ENCODE measurements at regions not wholly inside any gene's neighbourhood (a gene's known extent, or its start where the extent isn't known, plus 50 kb on each side); places are given as distances from the start of the nearest gene placed in this dataset.

DNA sequence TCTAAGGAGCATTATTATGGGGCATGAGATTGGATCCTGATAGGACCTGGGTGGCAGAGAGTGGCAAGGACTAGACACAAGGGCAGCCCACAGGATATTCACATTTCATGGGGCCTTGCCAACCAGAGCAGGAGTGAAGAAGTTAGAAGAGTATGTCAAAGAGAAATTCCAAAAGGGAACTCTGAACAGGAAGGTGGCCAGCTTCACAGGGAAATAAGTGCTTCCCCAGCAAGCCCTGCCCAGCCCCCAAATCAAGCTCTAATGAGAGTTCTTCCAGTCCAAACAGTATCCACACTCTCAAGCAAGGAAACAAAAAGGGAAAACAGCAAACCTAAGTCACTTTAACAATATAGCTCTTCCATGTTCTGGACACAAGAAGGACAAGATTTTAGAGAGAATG lies 130.2 kb upstream of the COL8A1 start:
- intact Hi-C loops (cut with DNase I), result no loop called here
- H3K9me3 ChIP-seq, result no peaks in the 10 kb centered on the region
- peaks cover 0 to 30% (median 20%) of the 10 kb centered on the region in 4 donors for H3K4me1 ChIP-seq
- DNase-seq, result no peak
- no peak overlapping the region for H3K27ac ChIP-seq
- H3K27me3 ChIP-seq, result no peaks in the 10 kb centered on the region
- H3K4me3 ChIP-seq, result no peak overlapping the region
- TF ChIP-seq POLR2A (IDR thresholded peaks at IDR 0.05), result no peak
- TF ChIP-seq, protein P1, sequence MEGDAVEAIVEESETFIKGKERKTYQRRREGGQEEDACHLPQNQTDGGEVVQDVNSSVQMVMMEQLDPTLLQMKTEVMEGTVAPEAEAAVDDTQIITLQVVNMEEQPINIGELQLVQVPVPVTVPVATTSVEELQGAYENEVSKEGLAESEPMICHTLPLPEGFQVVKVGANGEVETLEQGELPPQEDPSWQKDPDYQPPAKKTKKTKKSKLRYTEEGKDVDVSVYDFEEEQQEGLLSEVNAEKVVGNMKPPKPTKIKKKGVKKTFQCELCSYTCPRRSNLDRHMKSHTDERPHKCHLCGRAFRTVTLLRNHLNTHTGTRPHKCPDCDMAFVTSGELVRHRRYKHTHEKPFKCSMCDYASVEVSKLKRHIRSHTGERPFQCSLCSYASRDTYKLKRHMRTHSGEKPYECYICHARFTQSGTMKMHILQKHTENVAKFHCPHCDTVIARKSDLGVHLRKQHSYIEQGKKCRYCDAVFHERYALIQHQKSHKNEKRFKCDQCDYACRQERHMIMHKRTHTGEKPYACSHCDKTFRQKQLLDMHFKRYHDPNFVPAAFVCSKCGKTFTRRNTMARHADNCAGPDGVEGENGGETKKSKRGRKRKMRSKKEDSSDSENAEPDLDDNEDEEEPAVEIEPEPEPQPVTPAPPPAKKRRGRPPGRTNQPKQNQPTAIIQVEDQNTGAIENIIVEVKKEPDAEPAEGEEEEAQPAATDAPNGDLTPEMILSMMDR (IDR thresholded peaks at IDR 0.05), result no peak
- no peaks in the 10 kb centered on the region for H3K36me3 ChIP-seq

DNA sequence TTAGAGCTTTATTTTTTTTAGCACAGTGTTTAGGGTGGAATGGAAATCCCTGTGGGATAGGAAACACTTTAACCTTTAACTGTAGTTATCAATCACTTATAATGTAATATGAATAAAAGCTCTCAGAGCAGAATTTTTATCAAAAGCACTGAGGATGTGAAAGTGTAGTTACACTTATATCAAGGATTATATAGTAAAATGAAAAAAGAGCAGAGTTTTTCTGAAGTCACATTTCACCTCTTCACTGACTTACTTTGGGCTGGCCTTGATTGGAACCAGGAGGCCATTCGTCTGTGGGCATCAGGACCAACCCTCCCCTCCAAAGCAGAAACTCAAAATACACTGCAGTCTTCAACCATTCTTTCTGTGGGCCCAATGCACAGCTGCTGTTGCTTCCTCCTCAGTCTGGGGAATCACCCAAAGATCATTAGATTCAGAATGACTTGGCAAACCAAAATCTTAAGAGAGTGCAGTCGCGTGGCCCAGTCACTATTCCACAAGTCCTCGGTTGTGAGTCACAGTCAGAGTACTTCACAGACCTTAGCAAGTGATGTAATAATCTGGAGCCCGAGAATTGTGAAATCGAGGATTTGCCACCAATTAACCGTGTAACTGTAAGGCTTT lies 132.6 kb upstream of the COL8A1 start:
- no peak overlapping the region for H3K27ac ChIP-seq
- H3K9me3 ChIP-seq, result no peaks in the 10 kb centered on the region
- DNase-seq, result peak; percentile 77
- H3K4me3 ChIP-seq, result no peak overlapping the region
- TF ChIP-seq POLR2AphosphoS5 (IDR thresholded peaks at IDR 0.05) (peak in 2 of 4 donors; percentile 9 to 36), POLR2A (IDR thresholded peaks at IDR 0.05) (no peak)
- no peaks in the 10 kb centered on the region for H3K27me3 ChIP-seq
- 56 to 78% methylated on average over 7 of the region's 7 CpGs for WGBS, 2 donors
- peaks cover 0 to 34% (median 23%) of the 10 kb centered on the region in 4 donors for H3K4me1 ChIP-seq
- no peaks in the 10 kb centered on the region for H3K36me3 ChIP-seq
- intact Hi-C loops (cut with DNase I), result no loop called here

DNA sequence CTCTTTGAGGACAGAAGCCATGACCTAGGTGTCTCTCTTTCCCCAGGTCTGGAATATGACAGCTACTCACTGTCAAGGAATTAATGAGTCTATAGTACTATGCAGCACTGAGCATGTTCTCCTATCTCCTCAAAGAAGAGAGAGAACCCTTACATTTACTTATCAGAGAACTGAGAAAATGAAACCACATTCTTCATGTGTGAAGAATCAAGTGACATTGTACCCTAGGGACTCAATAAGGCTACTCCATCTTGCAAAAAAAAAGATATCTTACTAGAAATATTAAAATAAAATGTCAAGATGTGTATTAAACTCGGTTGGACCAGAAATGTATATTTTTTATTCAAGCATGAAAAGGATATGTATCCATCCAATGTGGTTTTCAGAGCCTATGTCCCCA lies 133.2 kb upstream of the COL8A1 start:
- Histone ChIP-seq H3K27ac (no peak overlapping the region), H3K4me3 (no peak overlapping the region), H3K27me3 (no peaks in the 10 kb centered on the region), H3K9me3 (no peaks in the 10 kb centered on the region), H3K4me1 (peaks cover 0 to 34% (median 23%) of the 10 kb centered on the region in 4 donors), H3K36me3 (no peaks in the 10 kb centered on the region)
- intact Hi-C loops (cut with DNase I), result no loop called here
- no peak for TF ChIP-seq POLR2AphosphoS5 (IDR thresholded peaks at IDR 0.05)
- TF ChIP-seq, protein P1 (IDR thresholded peaks at IDR 0.05), result no peak
- TF ChIP-seq POLR2A (IDR thresholded peaks at IDR 0.05), result no peak
- TF ChIP-seq EP300 (IDR thresholded peaks at IDR 0.05), result no peak
- DNase-seq, result no peak
- WGBS, 2 donors, result 64 to 75% methylated on average over 1 of the region's 1 CpG

DNA sequence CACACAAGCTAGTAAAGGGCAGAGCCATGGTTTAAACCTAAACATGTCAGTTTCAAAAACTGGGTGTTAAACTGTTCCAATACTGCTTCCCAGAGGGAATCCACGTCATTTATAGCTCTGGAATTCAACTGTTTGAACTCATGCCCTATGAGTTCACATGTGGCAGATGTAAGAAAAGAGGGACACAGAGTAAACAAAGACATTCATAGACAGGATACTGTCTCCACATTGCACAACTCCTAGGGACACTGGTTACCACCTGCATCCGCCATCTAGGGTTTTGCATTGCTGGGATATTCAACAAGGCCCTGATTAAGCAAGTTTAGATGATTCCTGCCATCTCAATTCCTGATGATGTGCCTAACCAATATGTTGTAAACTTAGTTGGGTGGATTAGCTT lies 134.1 kb upstream of the COL8A1 start:
- no peak for TF ChIP-seq POLR2A (IDR thresholded peaks at IDR 0.05)
- TF ChIP-seq POLR2AphosphoS5 (IDR thresholded peaks at IDR 0.05), result no peak
- TF ChIP-seq, protein P1 (IDR thresholded peaks at IDR 0.05), result no peak
- TF ChIP-seq EP300 (IDR thresholded peaks at IDR 0.05), result no peak
- peaks cover 0 to 37% (median 23%) of the 10 kb centered on the region in 4 donors for H3K4me1 ChIP-seq
- WGBS, 2 donors, result 71 to 79% methylated on average over 2 of the region's 2 CpGs
- no peaks in the 10 kb centered on the region for H3K9me3 ChIP-seq
- no peak for DNase-seq
- H3K36me3 ChIP-seq, result no peaks in the 10 kb centered on the region
- H3K4me3 ChIP-seq, result no peak overlapping the region
- H3K27ac ChIP-seq, result peak overlapping the region in 3 of 4 donors; percentile 40 to 49 (median 45)
- no peaks in the 10 kb centered on the region for H3K27me3 ChIP-seq
- intact Hi-C loops (cut with DNase I), result loop anchor here (5.0 kb wide), 1 partner anchor 183 kb away; no protein-coding TSS in a partner anchor

DNA sequence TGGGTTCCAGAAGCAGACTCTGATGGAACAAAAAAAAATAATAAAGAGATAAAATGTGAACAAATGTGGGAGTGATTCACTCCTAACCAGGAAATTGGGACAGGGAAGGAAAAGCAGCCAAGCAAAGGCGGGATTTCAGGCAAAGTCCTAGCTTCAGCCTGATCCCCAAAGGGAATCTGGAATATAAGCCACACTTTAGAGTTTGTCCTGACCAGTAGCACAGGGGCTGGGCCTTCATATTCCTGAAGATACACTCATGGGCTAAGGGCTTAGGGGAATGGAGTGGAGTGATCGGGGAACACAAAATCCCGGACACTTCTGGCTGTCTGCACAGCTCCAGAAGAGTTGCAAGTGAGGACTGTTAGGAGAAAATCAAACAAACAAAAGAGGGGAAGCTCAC lies 135.0 kb upstream of the COL8A1 start:
- intact Hi-C loops (cut with DNase I), result loop anchor here (5.0 kb wide), 1 partner anchor 184 kb away; no protein-coding TSS in a partner anchor
- TF ChIP-seq, protein P1 (IDR thresholded peaks at IDR 0.05), result no peak
- TF ChIP-seq EP300 (IDR thresholded peaks at IDR 0.05), result no peak
- no peak for TF ChIP-seq POLR2AphosphoS5 (IDR thresholded peaks at IDR 0.05)
- no peak for TF ChIP-seq POLR2A (IDR thresholded peaks at IDR 0.05)

More for the DNA sequence above, 135.0 kb upstream of the COL8A1 start:
- DNase-seq, result no peak
- Histone ChIP-seq H3K4me1 (peaks cover 0 to 37% (median 27%) of the 10 kb centered on the region in 4 donors), H3K36me3 (no peaks in the 10 kb centered on the region), H3K27me3 (no peaks in the 10 kb centered on the region), H3K4me3 (no peak overlapping the region), H3K9me3 (no peaks in the 10 kb centered on the region), H3K27ac (peak overlapping the region; percentile 25 to 49 (median 42))
- 75 to 77% methylated on average over 3 of the region's 3 CpGs for WGBS, 2 donors

Measured in sigmoid colon (tissue), 6 donors.